Uterus (tissue), 2 donors: ENCODE measurements at regions not wholly inside any gene's neighbourhood (a gene's known extent, or its start where the extent isn't known, plus 50 kb on each side); places are given as distances from the start of the nearest gene placed in this dataset.

Experiments
- POLR2A ChIP-seq, 2 donors: fragments of 450-650 bp; IDR thresholded peaks; one replicate each; pipeline ENCODE4 v1.6.1; 2016; ENCODE audit warnings: antibody characterized with exemption in 2 of 2, mild to moderate bottlenecking in 1 of 2, moderate library complexity in 1 of 2
- TF ChIP-seq, protein P1 (sequence below), 4 experiments: fragments of 200-600 bp in 2 of 4; fragments of 450-650 bp in 2 of 4; sonication (generic) in 2 of 4; IDR thresholded peaks; one replicate each; pipeline ENCODE4 v1.5.1; 2016 to 2019; ENCODE audit warnings: antibody characterized with exemption in 4 of 4, mild to moderate bottlenecking in 2 of 4, moderate library complexity in 1 of 4

DNA sequence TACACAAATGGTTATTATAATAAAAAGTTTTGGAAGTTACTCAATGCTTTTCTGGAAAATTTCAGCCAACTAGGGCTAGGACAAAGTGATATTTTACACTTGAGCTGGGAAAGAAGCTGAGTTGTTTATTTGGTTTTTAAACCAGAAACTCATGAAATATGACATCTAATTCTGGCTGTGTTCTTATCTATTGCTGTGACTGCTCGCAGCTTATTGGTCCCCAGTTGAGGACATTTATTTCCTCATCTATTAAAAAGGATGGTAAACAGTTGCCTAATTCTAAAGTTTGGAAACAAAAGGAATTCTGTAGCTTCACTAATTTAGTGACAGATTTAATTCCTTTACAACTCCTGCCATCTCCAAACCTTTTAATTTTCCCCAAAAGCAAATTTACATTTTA lies 487.6 kb upstream of the IL12A start:
- TF ChIP-seq, protein P1, sequence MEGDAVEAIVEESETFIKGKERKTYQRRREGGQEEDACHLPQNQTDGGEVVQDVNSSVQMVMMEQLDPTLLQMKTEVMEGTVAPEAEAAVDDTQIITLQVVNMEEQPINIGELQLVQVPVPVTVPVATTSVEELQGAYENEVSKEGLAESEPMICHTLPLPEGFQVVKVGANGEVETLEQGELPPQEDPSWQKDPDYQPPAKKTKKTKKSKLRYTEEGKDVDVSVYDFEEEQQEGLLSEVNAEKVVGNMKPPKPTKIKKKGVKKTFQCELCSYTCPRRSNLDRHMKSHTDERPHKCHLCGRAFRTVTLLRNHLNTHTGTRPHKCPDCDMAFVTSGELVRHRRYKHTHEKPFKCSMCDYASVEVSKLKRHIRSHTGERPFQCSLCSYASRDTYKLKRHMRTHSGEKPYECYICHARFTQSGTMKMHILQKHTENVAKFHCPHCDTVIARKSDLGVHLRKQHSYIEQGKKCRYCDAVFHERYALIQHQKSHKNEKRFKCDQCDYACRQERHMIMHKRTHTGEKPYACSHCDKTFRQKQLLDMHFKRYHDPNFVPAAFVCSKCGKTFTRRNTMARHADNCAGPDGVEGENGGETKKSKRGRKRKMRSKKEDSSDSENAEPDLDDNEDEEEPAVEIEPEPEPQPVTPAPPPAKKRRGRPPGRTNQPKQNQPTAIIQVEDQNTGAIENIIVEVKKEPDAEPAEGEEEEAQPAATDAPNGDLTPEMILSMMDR (IDR thresholded peaks at IDR 0.05), result no peak
- TF ChIP-seq POLR2A (IDR thresholded peaks at IDR 0.05), result no peak
